H4 (cell line): ENCODE measurements at regions not wholly inside any gene's neighbourhood (a gene's known extent, or its start where the extent isn't known, plus 50 kb on each side); places are given as distances from the start of the nearest gene placed in this dataset.
"Not testable (repeated sequence)": the region's sequence is repeated elsewhere in the genome, so short reads cannot be mapped to it uniquely, and the experiment has no call there.

ENCODE experiments used
- DNase-seq: peaks from one replicate; pipeline ENCODE4 v3.0.0-alpha.2; 2015; ENCODE audit warnings: low spot score

GRCh38 chr2:238723740-238724320 lies 124.1 kb upstream of the TWIST2 start:
- not testable (repeated sequence) for DNase-seq

GRCh38 chr2:238724728-238725127 lies 123.2 kb upstream of the TWIST2 start:
- no peak for DNase-seq

GRCh38 chr2:238725298-238725697 lies 122.6 kb upstream of the TWIST2 start:
- no peak for DNase-seq

- no peak for DNase-seq
These were observed 121.0 kb upstream of the TWIST2 start for GRCh38 chr2:238726670-238727584.

- DNase-seq, result no peak
These were observed 120.1 kb upstream of the TWIST2 start for GRCh38 chr2:238727585-238728329.

- no peak for DNase-seq
These were observed 119.3 kb upstream of the TWIST2 start for GRCh38 chr2:238728330-238729260.

GRCh38 chr2:238729261-238729935 lies 118.5 kb upstream of the TWIST2 start:
- DNase-seq, result no peak

- no peak for DNase-seq
These were observed 117.8 kb upstream of the TWIST2 start for GRCh38 chr2:238730001-238730669.

- DNase-seq, result no peak
These were observed 117.0 kb upstream of the TWIST2 start for GRCh38 chr2:238730881-238731280.

GRCh38 chr2:238731961-238732360 lies 115.9 kb upstream of the TWIST2 start:
- DNase-seq, result no peak

GRCh38 chr2:238738917-238739316 lies 109.0 kb upstream of the TWIST2 start:
- DNase-seq, result no peak

GRCh38 chr2:238739668-238740067 lies 108.2 kb upstream of the TWIST2 start:
- no peak for DNase-seq

GRCh38 chr2:238741277-238741676 lies 106.6 kb upstream of the TWIST2 start:
- DNase-seq, result no peak

- no peak for DNase-seq
These were observed 105.8 kb upstream of the TWIST2 start for GRCh38 chr2:238742066-238742465.

- no peak for DNase-seq
These were observed 105.2 kb upstream of the TWIST2 start for GRCh38 chr2:238742664-238743063.

- no peak for DNase-seq
These were observed 104.4 kb upstream of the TWIST2 start for GRCh38 chr2:238743243-238744065.

GRCh38 chr2:238744951-238745350 lies 102.9 kb upstream of the TWIST2 start:
- no peak for DNase-seq

- DNase-seq, result no peak
These were observed 101.9 kb upstream of the TWIST2 start for GRCh38 chr2:238745997-238746396.

- no peak for DNase-seq
These were observed 100.8 kb upstream of the TWIST2 start for GRCh38 chr2:238747114-238747513.
